GM12891 (cell line): ENCODE measurements at regions not wholly inside any gene's neighbourhood (a gene's known extent, or its start where the extent isn't known, plus 50 kb on each side); places are given as distances from the start of the nearest gene placed in this dataset.

Source experiments
- PAX5 ChIP-seq: IDR thresholded peaks from 2 replicates; pipeline ENCODE4 v1.6.1; 2011; ENCODE audit warnings: low read length, moderate library complexity, mild to moderate bottlenecking; ENCODE audit not compliant: insufficient read depth, severe bottlenecking
- POLR2A ChIP-seq: IDR thresholded peaks from 2 replicates; pipeline ENCODE4 v1.6.1; 2011; ENCODE audit warnings: low read depth, low read length, control low read depth
- POLR2AphosphoS5 ChIP-seq: IDR thresholded peaks from 2 replicates; pipeline ENCODE4 v1.6.1; 2011; ENCODE audit warnings: low read depth, low read length, control low read depth
- POU2F2 ChIP-seq: IDR thresholded peaks from 2 replicates; pipeline ENCODE4 v1.6.1; 2011; ENCODE audit warnings: low read depth, mild to moderate bottlenecking, control low read depth, low read length, moderate library complexity
- SPI1 ChIP-seq: IDR thresholded peaks from 2 replicates; pipeline ENCODE4 v1.6.1; 2011; ENCODE audit warnings: low read depth, low read length, control low read depth
- TAF1 ChIP-seq: IDR thresholded peaks from 2 replicates; pipeline ENCODE4 v1.6.1; 2011; ENCODE audit warnings: low read depth, low read length, control low read depth

DNA sequence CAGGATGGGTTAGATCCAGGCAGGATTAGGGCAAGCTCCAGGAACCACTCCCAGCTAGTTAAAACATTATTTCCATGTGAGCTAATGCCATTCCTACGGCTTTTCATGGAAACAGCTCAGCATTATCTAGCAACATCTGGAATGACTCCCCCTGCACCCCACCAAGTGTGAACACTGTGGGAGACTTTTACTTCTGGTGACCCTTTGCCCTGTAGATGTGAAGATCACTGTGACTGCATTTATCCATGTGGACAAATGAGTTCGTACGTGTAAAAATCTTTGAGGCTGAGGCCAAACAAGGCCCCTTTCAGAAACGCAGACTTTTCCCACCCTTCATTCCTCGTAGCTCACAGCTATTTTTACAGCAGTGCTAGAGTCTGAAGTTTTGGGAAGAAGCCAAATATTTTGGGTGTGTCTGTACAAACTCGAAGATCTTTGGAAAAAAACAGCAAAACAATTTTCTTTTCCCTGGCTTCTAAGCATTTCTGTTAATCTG is 221.8 kb upstream of the SOX4 start:
- TF ChIP-seq POLR2A (no peak), POLR2AphosphoS5 (no peak), TAF1 (no peak), POU2F2 (no peak), SPI1 (no peak), PAX5 (no peak)
